ENCODE measurements at regions not wholly inside any gene's neighbourhood (a gene's known extent, or its start where the extent isn't known, plus 50 kb on each side); places are given as distances from the start of the nearest gene placed in this dataset.

GRCh38 chr5:164449460-164449859, 944.0 kb downstream of the MAT2B start:
- DNase-seq (ENCODE audit: low read depth, low spot score) = no peak
- no peaks in the 10 kb centered on the region for H3K36me3 ChIP-seq (ENCODE audit: control insufficient read depth in 2 of 2, extremely low read depth in 1 of 2, insufficient read depth in 2 of 2, low read length in 2 of 2)
- H3K27ac ChIP-seq (ENCODE audit: insufficient read depth, low read depth, low read length) = no peak overlapping the region
- ChIA-PET POLR2A (no interaction called here), CTCF (no interaction called here)
- no peak overlapping the region for H2AFZ ChIP-seq (ENCODE audit: low read depth, low read length)
- H3K4me2 ChIP-seq (ENCODE audit: insufficient read depth, low read length) = no peak overlapping the region
- no TSS peak for BruUV-seq (replicated peaks)
- no peaks in the 10 kb centered on the region for H3K9me1 ChIP-seq (replicated peaks; ENCODE audit: control insufficient read depth, extremely low read depth, insufficient read depth, low read length)
- H3K9ac ChIP-seq (replicated peaks; ENCODE audit: extremely low read depth, insufficient read depth, low read length) = no peak overlapping the region
- H3K4me3 ChIP-seq (replicated peaks in 1 of 3; ENCODE audit: insufficient read depth in 1 of 3, low read depth in 1 of 3, low read length in 3 of 3) = no peak overlapping the region
- H4K20me1 ChIP-seq (replicated peaks; ENCODE audit: control insufficient read depth, extremely low read depth, insufficient read depth, low read length) = no peaks in the 10 kb centered on the region
- no peak for TF ChIP-seq GATA2 (IDR thresholded peaks at IDR 0.05; ENCODE audit: insufficient read depth, insufficient read length, low read depth, low read length)
- no peak for TF ChIP-seq POLR2AphosphoS5 (IDR thresholded peaks at IDR 0.05; ENCODE audit: insufficient read depth, low read depth, low read length)
- TF ChIP-seq POLR2A (IDR thresholded peaks at IDR 0.05; ENCODE audit: low read depth, low read length) = no peak
- no peak for TF ChIP-seq MYC (IDR thresholded peaks at IDR 0.05; ENCODE audit: low read depth, low read length)
- no peak for TF ChIP-seq JUN (IDR thresholded peaks at IDR 0.05; ENCODE audit: borderline replicate concordance, insufficient read depth, insufficient read length, low read depth)
- no peak for TF ChIP-seq MAX (IDR thresholded peaks at IDR 0.05; ENCODE audit: insufficient read depth, insufficient read length)
- TF ChIP-seq CTCF (IDR thresholded peaks at IDR 0.05; ENCODE audit: extremely low read depth in 1 of 2, insufficient read depth in 1 of 2, low read depth in 1 of 2, low read length in 2 of 2) = no peak
- TF ChIP-seq EZH2 (IDR thresholded peaks at IDR 0.05; ENCODE audit: borderline replicate concordance, low read depth, low read length, severe bottlenecking) = no peak
- no peaks in the 10 kb centered on the region for H3K4me1 ChIP-seq (ENCODE audit: control insufficient read depth, extremely low read depth, insufficient read depth, low read length)
- dilution Hi-C loops (cut with MboI; ENCODE audit: extremely low pct_ligation_motif_present, low sequenced_read_pairs) (no loop called here), intact Hi-C loops (cut with micrococcal nuclease) (no loop called here)
- FAIRE-seq = no peak
- no peaks in the 10 kb centered on the region for H3K79me2 ChIP-seq (ENCODE audit: control insufficient read depth, insufficient read depth, low read length)
- no peaks in the 10 kb centered on the region for H3K27me3 ChIP-seq (ENCODE audit: control insufficient read depth in 2 of 2, insufficient read depth in 2 of 2, low read length in 2 of 2)
- H3K9me3 ChIP-seq (replicated peaks; ENCODE audit: control insufficient read depth, insufficient read depth, low read length) = no peaks in the 10 kb centered on the region

All from endothelial cell of umbilical vein (primary cell).